ENCODE measurements at regions not wholly inside any gene's neighbourhood (a gene's known extent, or its start where the extent isn't known, plus 50 kb on each side); places are given as distances from the start of the nearest gene placed in this dataset.

- no peak overlapping the region for H3K4me3 ChIP-seq (ENCODE audit: low read length)
- peak; percentile 44 for DNase-seq (ENCODE audit: low read depth)
- no peak for TF ChIP-seq CTCF (conservative IDR thresholded peaks at IDR 0.05; ENCODE audit: low read length)
Measured at GRCh38 chr4:127182687-127183086, 450.1 kb upstream of the INTU start.

- H3K4me3 ChIP-seq (ENCODE audit: low read length): no peak overlapping the region
- DNase-seq (ENCODE audit: low read depth): no peak
- peak; percentile 13; the same call in 1 of the 2 replicates for TF ChIP-seq CTCF (conservative IDR thresholded peaks at IDR 0.05; ENCODE audit: low read length)
Measured at GRCh38 chr4:127188847-127189246, 443.9 kb upstream of the INTU start.

GRCh38 chr4:127194281-127194680 is 438.5 kb upstream of the INTU start:
- DNase-seq (ENCODE audit: low read depth): no peak
- TF ChIP-seq CTCF (conservative IDR thresholded peaks at IDR 0.05; ENCODE audit: low read length): no peak

GRCh38 chr4:127196655-127197352 is 436.0 kb upstream of the INTU start:
- DNase-seq (ENCODE audit: low read depth): no peak
- no peak overlapping the region for H3K4me3 ChIP-seq (ENCODE audit: low read length)
- TF ChIP-seq CTCF (conservative IDR thresholded peaks at IDR 0.05; ENCODE audit: low read length): no peak

More at GRCh38 chr4:127194281-127194680, 438.5 kb upstream of the INTU start:
- H3K4me3 ChIP-seq (ENCODE audit: low read length): no peak overlapping the region

GRCh38 chr4:127203562-127204200 is 429.1 kb upstream of the INTU start:
- no peak for TF ChIP-seq CTCF (conservative IDR thresholded peaks at IDR 0.05; ENCODE audit: low read length)
- peak; percentile 54 for DNase-seq (ENCODE audit: low read depth)
- no peak overlapping the region for H3K4me3 ChIP-seq (ENCODE audit: low read length)

GRCh38 chr4:127204322-127204721 is 428.4 kb upstream of the INTU start:
- no peak overlapping the region for H3K4me3 ChIP-seq (ENCODE audit: low read length)
- DNase-seq (ENCODE audit: low read depth): no peak
- no peak for TF ChIP-seq CTCF (conservative IDR thresholded peaks at IDR 0.05; ENCODE audit: low read length)

GRCh38 chr4:127209580-127210095 is 423.1 kb upstream of the INTU start:
- no peak overlapping the region for H3K4me3 ChIP-seq (ENCODE audit: low read length)
- no peak for TF ChIP-seq CTCF (conservative IDR thresholded peaks at IDR 0.05; ENCODE audit: low read length)
- no peak for DNase-seq (ENCODE audit: low read depth)
